AG10803 (cell line): ENCODE measurements at regions not wholly inside any gene's neighbourhood (a gene's known extent, or its start where the extent isn't known, plus 50 kb on each side); places are given as distances from the start of the nearest gene placed in this dataset.
"Not testable (repeated sequence)": the region's sequence is repeated elsewhere in the genome, so short reads cannot be mapped to it uniquely, and the experiment has no call there.

ENCODE experiments used
- DNase-seq: peaks from one replicate; pipeline ENCODE4 v3.0.0; 2010; ENCODE audit warnings: low read depth
- H3K4me3 ChIP-seq: 2 replicates; pipeline ENCODE4 v1.5.1; 2011; ENCODE audit warnings: mild to moderate bottlenecking, low read length, control low read depth
- TF ChIP-seq, protein P1 (sequence below): conservative IDR thresholded peaks from 2 replicates; pipeline ENCODE4 v1.5.1; 2011; ENCODE audit warnings: mild to moderate bottlenecking, low read length, control low read depth, inconsistent platforms

- TF ChIP-seq, protein P1, sequence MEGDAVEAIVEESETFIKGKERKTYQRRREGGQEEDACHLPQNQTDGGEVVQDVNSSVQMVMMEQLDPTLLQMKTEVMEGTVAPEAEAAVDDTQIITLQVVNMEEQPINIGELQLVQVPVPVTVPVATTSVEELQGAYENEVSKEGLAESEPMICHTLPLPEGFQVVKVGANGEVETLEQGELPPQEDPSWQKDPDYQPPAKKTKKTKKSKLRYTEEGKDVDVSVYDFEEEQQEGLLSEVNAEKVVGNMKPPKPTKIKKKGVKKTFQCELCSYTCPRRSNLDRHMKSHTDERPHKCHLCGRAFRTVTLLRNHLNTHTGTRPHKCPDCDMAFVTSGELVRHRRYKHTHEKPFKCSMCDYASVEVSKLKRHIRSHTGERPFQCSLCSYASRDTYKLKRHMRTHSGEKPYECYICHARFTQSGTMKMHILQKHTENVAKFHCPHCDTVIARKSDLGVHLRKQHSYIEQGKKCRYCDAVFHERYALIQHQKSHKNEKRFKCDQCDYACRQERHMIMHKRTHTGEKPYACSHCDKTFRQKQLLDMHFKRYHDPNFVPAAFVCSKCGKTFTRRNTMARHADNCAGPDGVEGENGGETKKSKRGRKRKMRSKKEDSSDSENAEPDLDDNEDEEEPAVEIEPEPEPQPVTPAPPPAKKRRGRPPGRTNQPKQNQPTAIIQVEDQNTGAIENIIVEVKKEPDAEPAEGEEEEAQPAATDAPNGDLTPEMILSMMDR, result no peak
- H3K4me3 ChIP-seq, result no peak overlapping the region
- no peak for DNase-seq
These were observed 148.4 kb downstream of the TEX36 start for GRCh38 chr10:125534515-125534914.

DNA sequence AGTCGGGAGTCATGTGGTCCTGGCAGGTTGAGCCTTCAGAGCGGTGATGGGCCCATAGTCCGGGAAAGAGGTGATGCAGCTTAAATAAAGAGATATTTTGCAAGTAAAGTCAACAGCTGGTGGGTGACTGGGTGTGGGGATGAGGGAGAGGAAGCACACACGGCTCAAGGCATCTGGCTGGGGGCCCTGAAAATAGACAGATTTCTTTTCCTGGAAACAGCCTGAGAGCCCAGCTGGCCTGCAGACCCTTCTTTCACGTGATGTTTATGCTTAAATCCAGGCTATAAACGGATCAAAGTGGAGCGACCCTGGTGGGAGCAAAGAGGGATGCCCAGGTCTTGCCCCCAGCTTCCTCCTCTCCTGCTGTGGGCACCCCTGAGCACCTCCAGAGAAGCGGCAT, 149.1 kb downstream of the TEX36 start:
- TF ChIP-seq, protein P1, result no peak

DNA sequence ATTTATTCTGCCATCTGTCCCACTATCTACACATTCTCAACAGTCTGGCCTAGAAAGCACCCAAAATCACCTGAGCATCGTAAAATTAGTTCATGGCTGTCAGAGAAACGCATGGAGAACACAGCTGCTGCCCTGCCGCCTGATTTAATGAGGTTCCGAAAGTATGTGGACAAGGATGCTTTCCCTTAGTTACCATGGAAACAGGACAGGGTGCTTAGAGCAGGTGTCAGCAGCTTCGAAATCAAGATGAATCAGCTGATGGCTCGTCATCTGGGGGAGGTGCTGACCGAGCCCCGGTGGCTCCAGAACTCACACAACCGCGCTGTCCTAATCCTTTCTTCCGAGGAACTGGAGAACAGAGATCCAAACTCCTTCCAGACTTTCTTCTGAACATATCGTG, 151.5 kb downstream of the TEX36 start:
- no peak for DNase-seq
- no peak overlapping the region for H3K4me3 ChIP-seq
- TF ChIP-seq, protein P1, result no peak

More for the DNA sequence above, 149.1 kb downstream of the TEX36 start:
- no peak overlapping the region for H3K4me3 ChIP-seq
- DNase-seq, result no peak

DNA sequence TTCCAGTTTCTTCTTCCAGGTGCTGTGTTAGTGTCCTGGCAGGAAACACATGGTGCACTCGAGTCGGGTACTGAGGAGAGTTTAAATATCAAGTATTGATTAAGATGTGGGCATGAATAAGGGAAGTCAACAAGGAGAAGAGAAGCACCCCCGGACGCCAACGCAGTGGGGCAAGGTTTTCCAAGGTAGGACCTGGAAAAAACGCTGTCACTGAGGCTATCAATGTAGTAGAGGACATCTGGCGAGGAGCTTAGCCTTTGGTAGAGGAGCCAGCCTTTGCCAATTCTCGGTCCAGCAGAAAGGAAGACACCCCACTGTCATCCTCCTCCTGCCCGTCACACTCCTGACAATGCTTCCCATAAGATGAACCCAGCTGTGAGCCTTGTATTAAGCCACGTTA, 159.6 kb downstream of the TEX36 start:
- TF ChIP-seq, protein P1, result no peak
- no peak overlapping the region for H3K4me3 ChIP-seq
- no peak for DNase-seq

GRCh38 chr10:125521721-125522680, 161.0 kb downstream of the TEX36 start:
- DNase-seq, result no peak
- H3K4me3 ChIP-seq, result no peak overlapping the region
- TF ChIP-seq, protein P1, result peak; percentile 54

DNA sequence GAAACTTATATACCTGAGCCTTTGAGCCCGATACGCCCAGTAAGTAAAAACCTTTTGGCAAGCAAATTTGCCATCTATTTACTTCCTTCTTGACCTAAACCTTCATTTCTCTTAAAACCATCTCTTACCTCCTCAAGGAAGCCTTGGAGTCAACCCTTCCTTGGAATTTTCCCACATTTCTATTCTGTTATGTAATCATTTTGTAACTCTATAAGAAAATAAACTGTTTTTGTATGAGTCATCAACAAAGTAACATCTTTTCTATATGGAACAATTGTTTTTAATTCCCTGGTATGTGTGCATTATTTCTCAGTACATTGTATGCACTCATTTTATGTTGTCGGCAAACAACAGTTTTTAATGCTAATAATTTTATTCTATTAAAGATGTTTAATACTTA, 162.0 kb downstream of the TEX36 start:
- TF ChIP-seq, protein P1, result no peak
- DNase-seq, result no peak
- H3K4me3 ChIP-seq, result no peak overlapping the region

- H3K4me3 ChIP-seq, DNase-seq: not testable (repeated sequence)
These were observed 164.6 kb downstream of the TEX36 start for GRCh38 chr10:125518397-125518796.
